ENCODE measurements at regions not wholly inside any gene's neighbourhood (a gene's known extent, or its start where the extent isn't known, plus 50 kb on each side); places are given as distances from the start of the nearest gene placed in this dataset.

GRCh38 chr2:60159519-60159918 is 393.9 kb downstream of the BCL11A start (continued):
- TF ChIP-seq RAD21 (IDR thresholded peaks at IDR 0.05 in 1 of 2, conservative IDR thresholded peaks at IDR 0.05 in 1 of 2; ENCODE audit: low read depth in 2 of 2, low read length in 2 of 2) (no peak), JUN (IDR thresholded peaks at IDR 0.05; ENCODE audit: low read depth, low read length) (no peak), HDAC2 (IDR thresholded peaks at IDR 0.05; ENCODE audit: borderline replicate concordance in 1 of 2, low read depth in 2 of 2, low read length in 2 of 2) (no peak)
